ENCODE measurements at regions not wholly inside any gene's neighbourhood (a gene's known extent, or its start where the extent isn't known, plus 50 kb on each side); places are given as distances from the start of the nearest gene placed in this dataset.
"Not testable (repeated sequence)": the region's sequence is repeated elsewhere in the genome, so short reads cannot be mapped to it uniquely, and the experiment has no call there.

DNA sequence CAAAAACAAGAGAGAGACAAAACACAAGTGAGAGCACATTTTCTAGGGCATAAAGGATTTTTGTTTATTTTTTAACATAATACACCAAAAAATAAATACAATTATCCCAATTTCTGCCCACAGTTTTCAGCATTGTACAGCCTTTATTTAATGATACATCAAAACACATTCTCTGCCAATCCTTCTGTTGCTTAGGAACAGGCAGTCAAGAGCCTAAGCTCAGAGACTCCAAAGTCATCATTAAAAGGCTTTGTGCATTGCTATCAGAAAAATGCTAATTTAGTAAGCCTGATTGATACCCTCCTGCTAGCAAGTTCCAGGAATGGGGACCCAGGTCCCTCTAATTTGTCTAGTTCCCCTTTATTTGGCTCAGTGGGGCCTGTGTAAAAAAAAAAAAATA, 536.5 kb downstream of the RPS29 start:
- TF ChIP-seq, protein P1, sequence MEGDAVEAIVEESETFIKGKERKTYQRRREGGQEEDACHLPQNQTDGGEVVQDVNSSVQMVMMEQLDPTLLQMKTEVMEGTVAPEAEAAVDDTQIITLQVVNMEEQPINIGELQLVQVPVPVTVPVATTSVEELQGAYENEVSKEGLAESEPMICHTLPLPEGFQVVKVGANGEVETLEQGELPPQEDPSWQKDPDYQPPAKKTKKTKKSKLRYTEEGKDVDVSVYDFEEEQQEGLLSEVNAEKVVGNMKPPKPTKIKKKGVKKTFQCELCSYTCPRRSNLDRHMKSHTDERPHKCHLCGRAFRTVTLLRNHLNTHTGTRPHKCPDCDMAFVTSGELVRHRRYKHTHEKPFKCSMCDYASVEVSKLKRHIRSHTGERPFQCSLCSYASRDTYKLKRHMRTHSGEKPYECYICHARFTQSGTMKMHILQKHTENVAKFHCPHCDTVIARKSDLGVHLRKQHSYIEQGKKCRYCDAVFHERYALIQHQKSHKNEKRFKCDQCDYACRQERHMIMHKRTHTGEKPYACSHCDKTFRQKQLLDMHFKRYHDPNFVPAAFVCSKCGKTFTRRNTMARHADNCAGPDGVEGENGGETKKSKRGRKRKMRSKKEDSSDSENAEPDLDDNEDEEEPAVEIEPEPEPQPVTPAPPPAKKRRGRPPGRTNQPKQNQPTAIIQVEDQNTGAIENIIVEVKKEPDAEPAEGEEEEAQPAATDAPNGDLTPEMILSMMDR (IDR thresholded peaks at IDR 0.05; ENCODE audit: insufficient read depth, low read length), result no peak
- DNase-seq (ENCODE audit: low read depth), result no peak
- no peak overlapping the region for H3K4me3 ChIP-seq (ENCODE audit: low read depth, low read length)

DNA sequence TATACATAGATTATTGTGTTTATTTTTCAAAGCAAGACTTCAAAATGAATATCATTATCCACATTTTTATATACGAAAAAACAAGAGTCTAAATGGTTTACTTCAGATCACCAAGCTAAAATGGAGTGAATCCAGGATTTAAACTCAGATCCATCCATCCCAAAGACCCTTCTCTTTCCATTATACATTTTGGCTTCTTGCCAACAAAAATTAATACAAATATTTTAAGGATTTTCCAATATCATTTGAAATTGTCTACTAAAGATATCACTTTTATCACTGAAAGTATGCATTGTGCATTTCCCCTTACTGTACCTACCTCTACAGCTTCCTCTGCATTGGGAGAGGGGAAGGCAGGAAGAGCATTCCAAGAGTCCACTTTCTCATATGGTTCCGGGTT, 541.2 kb downstream of the RPS29 start:
- TF ChIP-seq, protein P1 (IDR thresholded peaks at IDR 0.05; ENCODE audit: insufficient read depth, low read length), result no peak
- no peak overlapping the region for H3K4me3 ChIP-seq (ENCODE audit: low read depth, low read length)
- DNase-seq (ENCODE audit: low read depth), result no peak

DNA sequence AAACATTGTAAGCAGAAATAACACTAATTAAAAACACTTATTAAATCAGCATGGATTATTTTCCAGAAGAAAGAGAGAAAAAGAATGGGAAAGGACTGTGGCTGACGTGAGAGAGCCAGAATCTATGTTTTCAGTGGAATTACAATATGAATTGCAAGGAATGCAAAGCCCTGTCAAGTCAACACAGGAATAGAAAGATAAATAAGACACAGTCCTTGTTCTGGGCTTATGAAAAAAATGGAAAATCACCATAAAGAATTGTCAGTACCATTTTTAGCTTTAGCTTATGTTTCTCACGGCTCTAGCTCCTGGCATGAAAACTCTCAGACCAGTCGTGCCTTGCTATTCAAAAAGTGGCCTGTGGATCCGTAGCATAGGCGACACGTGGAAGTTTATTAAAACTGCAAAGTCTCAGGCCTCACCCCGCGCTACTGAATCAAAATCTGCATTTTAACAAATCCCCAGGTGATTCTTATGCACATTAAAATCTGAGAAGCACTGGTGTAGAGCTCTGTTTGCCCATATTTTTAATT, 549.1 kb downstream of the RPS29 start:
- no peak overlapping the region for H3K4me3 ChIP-seq (ENCODE audit: low read depth, low read length)
- TF ChIP-seq, protein P1 (IDR thresholded peaks at IDR 0.05; ENCODE audit: insufficient read depth, low read length), result no peak
- no peak for DNase-seq (ENCODE audit: low read depth)

DNA sequence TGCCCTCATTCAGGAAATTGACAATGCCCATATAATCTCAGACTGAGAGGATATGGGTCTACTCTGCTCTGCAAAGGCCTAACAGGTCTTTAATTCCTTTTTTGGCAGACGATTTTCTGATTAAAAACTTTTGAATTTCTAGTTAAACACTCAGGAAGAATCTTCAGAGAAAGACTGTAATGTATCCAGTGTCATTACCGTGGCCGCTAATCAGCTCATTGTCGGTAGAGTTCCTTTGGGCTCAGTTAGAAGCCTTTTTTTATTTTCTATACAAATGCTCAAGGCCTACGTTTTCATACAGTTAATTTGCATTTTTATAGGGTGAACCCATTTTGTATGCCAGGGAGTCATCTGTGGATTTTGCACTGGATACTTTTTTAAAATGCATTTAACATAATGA, 549.9 kb downstream of the RPS29 start:
- H3K4me3 ChIP-seq (ENCODE audit: low read depth, low read length), result no peak overlapping the region
- DNase-seq (ENCODE audit: low read depth), result no peak
- TF ChIP-seq, protein P1 (IDR thresholded peaks at IDR 0.05; ENCODE audit: insufficient read depth, low read length), result no peak

DNA sequence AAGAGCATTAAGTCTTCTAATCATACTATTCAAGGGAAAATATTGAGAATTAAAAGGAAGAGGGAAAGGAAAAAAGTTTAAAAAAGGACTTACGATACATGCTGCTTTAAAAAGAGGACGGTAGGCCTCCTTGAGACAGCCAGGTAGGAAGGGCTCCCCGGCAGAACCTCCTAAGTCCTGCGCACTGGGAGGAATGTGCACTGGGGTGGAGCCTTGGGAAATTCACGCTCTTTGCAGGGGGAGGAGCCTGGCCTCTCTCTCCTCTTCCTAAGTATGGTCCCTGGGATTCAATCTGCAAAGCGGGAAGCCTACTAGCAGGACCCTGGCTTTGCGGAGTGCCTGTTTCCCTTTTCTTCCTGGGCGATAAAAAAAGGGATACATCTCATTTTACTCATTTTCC, 553.0 kb downstream of the RPS29 start:
- TF ChIP-seq, protein P1 (IDR thresholded peaks at IDR 0.05; ENCODE audit: insufficient read depth, low read length), result no peak
- no peak overlapping the region for H3K4me3 ChIP-seq (ENCODE audit: low read depth, low read length)
- no peak for DNase-seq (ENCODE audit: low read depth)

GRCh38 chr14:49031710-49032109, 554.5 kb downstream of the RPS29 start:
- DNase-seq (ENCODE audit: low read depth); H3K4me3 ChIP-seq (ENCODE audit: low read depth, low read length): not testable (repeated sequence)

GRCh38 chr14:49019467-49020115, 566.6 kb downstream of the RPS29 start:
- TF ChIP-seq, protein P1 (IDR thresholded peaks at IDR 0.05; ENCODE audit: insufficient read depth, low read length), result no peak
- H3K4me3 ChIP-seq (ENCODE audit: low read depth, low read length), result no peak overlapping the region
- no peak for DNase-seq (ENCODE audit: low read depth)

Data from fibroblast of the aortic adventitia (primary cell).